HG02885 (cell line): ENCODE measurements at regions not wholly inside any gene's neighbourhood (a gene's known extent, or its start where the extent isn't known, plus 50 kb on each side); places are given as distances from the start of the nearest gene placed in this dataset.
"Not testable (repeated sequence)": the region's sequence is repeated elsewhere in the genome, so short reads cannot be mapped to it uniquely, and the experiment has no call there.

Source experiments
- ATAC-seq: cut with Tn5 transposase; IDR thresholded peaks from one replicate; pipeline ENCODE4 v1.9.1; 2021; ENCODE audit warnings: mild to moderate bottlenecking; ENCODE audit not compliant: unreplicated experiment, poor library complexity

GRCh38 chr1:239125893-239126292 lies 260.5 kb upstream of the CHRM3 start:
- ATAC-seq = no peak

GRCh38 chr1:239125027-239125426 lies 261.3 kb upstream of the CHRM3 start:
- no peak for ATAC-seq

GRCh38 chr1:239123260-239123659 lies 263.1 kb upstream of the CHRM3 start:
- ATAC-seq = no peak

- no peak for ATAC-seq
Observed at GRCh38 chr1:239112101-239112935, 274.1 kb upstream of the CHRM3 start.

- ATAC-seq = no peak
Observed at GRCh38 chr1:239107676-239108075, 278.7 kb upstream of the CHRM3 start.

- ATAC-seq = not testable (repeated sequence)
Observed at GRCh38 chr1:239106689-239107088, 279.7 kb upstream of the CHRM3 start.

GRCh38 chr1:239098400-239099037 lies 287.8 kb upstream of the CHRM3 start:
- no peak for ATAC-seq

GRCh38 chr1:239091537-239091936 lies 294.8 kb upstream of the CHRM3 start:
- ATAC-seq = no peak

- no peak for ATAC-seq
Observed at GRCh38 chr1:239084459-239085080, 301.8 kb upstream of the CHRM3 start.

GRCh38 chr1:239081947-239082346 lies 304.4 kb upstream of the CHRM3 start:
- not testable (repeated sequence) for ATAC-seq

- ATAC-seq = no peak
Observed at GRCh38 chr1:239067480-239067879, 318.9 kb upstream of the CHRM3 start.

GRCh38 chr1:239067058-239067457 lies 319.3 kb upstream of the CHRM3 start:
- ATAC-seq = no peak

GRCh38 chr1:239061770-239062169 lies 324.6 kb upstream of the CHRM3 start:
- no peak for ATAC-seq

GRCh38 chr1:239058190-239058589 lies 328.2 kb upstream of the CHRM3 start:
- ATAC-seq = no peak

GRCh38 chr1:239056940-239057339 lies 329.4 kb upstream of the CHRM3 start:
- ATAC-seq = no peak

- no peak for ATAC-seq
Observed at GRCh38 chr1:239053279-239053678, 333.1 kb upstream of the CHRM3 start.

- ATAC-seq = no peak
Observed at GRCh38 chr1:239049571-239049970, 336.8 kb upstream of the CHRM3 start.

- no peak for ATAC-seq
Observed at GRCh38 chr1:239044829-239045228, 341.5 kb upstream of the CHRM3 start.

- ATAC-seq = no peak
Observed at GRCh38 chr1:239040523-239040922, 345.8 kb upstream of the CHRM3 start.

- no peak for ATAC-seq
Observed at GRCh38 chr1:239031310-239031709, 355.1 kb upstream of the CHRM3 start.

- no peak for ATAC-seq
Observed at GRCh38 chr1:239025997-239026694, 360.2 kb upstream of the CHRM3 start.
